ENCODE measurements at regions not wholly inside any gene's neighbourhood (a gene's known extent, or its start where the extent isn't known, plus 50 kb on each side); places are given as distances from the start of the nearest gene placed in this dataset.

GRCh38 chr12:94795044-94795443 is 144.7 kb upstream of the TMCC3 start:
- TF ChIP-seq POLR2A (IDR thresholded peaks at IDR 0.05) (no peak), CTCF (IDR thresholded peaks at IDR 0.05) (no peak)
